ENCODE measurements at regions not wholly inside any gene's neighbourhood (a gene's known extent, or its start where the extent isn't known, plus 50 kb on each side); places are given as distances from the start of the nearest gene placed in this dataset.

DNA sequence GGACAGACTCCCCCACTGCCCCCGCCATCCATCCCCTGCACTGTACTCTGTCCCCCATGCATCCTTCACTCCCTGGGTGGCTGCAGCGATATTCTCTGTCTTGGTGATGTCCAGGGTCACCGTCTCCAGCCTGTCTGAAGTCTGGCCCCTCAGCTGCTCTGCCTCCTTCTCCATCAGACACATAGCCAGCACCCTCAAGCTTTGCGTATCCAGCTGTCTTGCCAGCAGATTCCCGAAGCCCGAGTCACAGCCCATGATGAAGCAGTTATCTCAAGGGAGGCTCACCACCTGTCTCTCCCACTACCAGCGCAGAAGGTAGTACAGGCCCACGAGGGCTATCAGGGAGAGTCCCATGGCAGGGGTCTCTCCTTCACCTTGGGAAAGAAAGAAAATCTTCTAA is 77.8 kb downstream of the HSD17B6 start:
- DNase-seq, result no peak
- Histone ChIP-seq H3K4me3 (ENCODE audit: low read length) (no peak overlapping the region), H3K9me3 (ENCODE audit: low read length) (no peaks in the 10 kb centered on the region), H3K36me3 (ENCODE audit: insufficient read depth, low read length) (no peaks in the 10 kb centered on the region), H3K27me3 (ENCODE audit: insufficient read depth, low read length, poor library complexity, severe bottlenecking) (no peaks in the 10 kb centered on the region), H3K27ac (ENCODE audit: low read depth, low read length) (no peak overlapping the region), H3K4me1 (ENCODE audit: insufficient read depth, low read length) (peaks cover 14% of the 10 kb centered on the region)
- H3K4me1 Mint-ChIP-seq, result peaks cover 15 to 17% (median 16%) of the 10 kb centered on the region in 3 donors
- POLR2A ChIA-PET, result no interaction called here
- H3K9me3 Mint-ChIP-seq, result no peaks in the 10 kb centered on the region
- no peak overlapping the region for H3K27ac Mint-ChIP-seq
- no peak overlapping the region for H3K4me3 Mint-ChIP-seq
- H3K27me3 Mint-ChIP-seq, result peaks cover 12 to 14% of the 10 kb centered on the region in 2 donors
- CTCF ChIA-PET, result no interaction called here
- no peaks in the 10 kb centered on the region for H3K36me3 Mint-ChIP-seq

GRCh38 chr12:56839915-56840325 is 76.8 kb downstream of the HSD17B6 start:
- Histone ChIP-seq H3K27ac (ENCODE audit: low read depth, low read length) (no peak overlapping the region), H3K36me3 (ENCODE audit: insufficient read depth, low read length) (no peaks in the 10 kb centered on the region), H3K9me3 (ENCODE audit: low read length) (no peaks in the 10 kb centered on the region), H3K4me1 (ENCODE audit: insufficient read depth, low read length) (peaks cover 14% of the 10 kb centered on the region), H3K27me3 (ENCODE audit: insufficient read depth, low read length, poor library complexity, severe bottlenecking) (no peaks in the 10 kb centered on the region), H3K4me3 (ENCODE audit: low read length) (no peak overlapping the region)
- H3K36me3 Mint-ChIP-seq, result no peaks in the 10 kb centered on the region
- H3K27ac Mint-ChIP-seq, result peak overlapping the region in 1 of 8 donors; percentile 33
- peaks cover 7 to 9% of the 10 kb centered on the region in 2 donors for H3K27me3 Mint-ChIP-seq
- POLR2A ChIA-PET, result no interaction called here
- H3K4me3 Mint-ChIP-seq, result no peak overlapping the region
- H3K4me1 Mint-ChIP-seq, result peaks cover 15 to 17% (median 16%) of the 10 kb centered on the region in 3 donors
- CTCF ChIA-PET, result no interaction called here
- peak in 1 of 5 donors; percentile 4 for DNase-seq
- no peaks in the 10 kb centered on the region for H3K9me3 Mint-ChIP-seq

DNA sequence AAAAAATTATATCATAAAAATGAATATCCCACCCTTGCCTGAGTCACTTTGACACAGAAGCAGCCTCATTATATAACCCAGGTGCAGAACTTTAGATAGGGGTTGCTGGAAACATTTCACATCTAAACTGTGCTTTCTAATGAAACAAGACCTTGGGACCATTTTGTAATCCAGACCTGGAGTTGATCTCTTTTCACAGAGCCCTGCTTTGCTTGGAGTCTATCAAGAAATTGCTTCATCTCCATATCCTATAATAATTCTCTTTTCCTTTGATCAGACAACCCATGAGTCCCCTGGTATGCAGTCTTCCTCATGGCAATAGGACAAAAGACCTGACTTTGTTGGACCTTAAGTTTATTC is 76.3 kb downstream of the HSD17B6 start:
- H3K27me3 Mint-ChIP-seq, result peaks cover 3 to 9% of the 10 kb centered on the region in 2 donors
- no peak overlapping the region for H3K4me3 ChIP-seq (ENCODE audit: low read length)

GRCh38 chr12:56838621-56839488 is 75.7 kb downstream of the HSD17B6 start:
- H3K27ac Mint-ChIP-seq, result no peak overlapping the region
- no peak overlapping the region for H3K4me3 Mint-ChIP-seq
- H3K27me3 ChIP-seq (ENCODE audit: insufficient read depth, low read length, poor library complexity, severe bottlenecking), result no peaks in the 10 kb centered on the region
- H3K36me3 ChIP-seq (ENCODE audit: insufficient read depth, low read length), result no peaks in the 10 kb centered on the region
- peaks cover 14% of the 10 kb centered on the region for H3K4me1 ChIP-seq (ENCODE audit: insufficient read depth, low read length)
- no peaks in the 10 kb centered on the region for H3K9me3 Mint-ChIP-seq
- H3K36me3 Mint-ChIP-seq, result no peaks in the 10 kb centered on the region
- no peak overlapping the region for H3K4me3 ChIP-seq (ENCODE audit: low read length)
- POLR2A ChIA-PET, result no interaction called here
- H3K4me1 Mint-ChIP-seq, result peaks cover 15 to 17% (median 16%) of the 10 kb centered on the region in 3 donors
- H3K27me3 Mint-ChIP-seq, result peaks cover 3 to 9% of the 10 kb centered on the region in 2 donors
- no peak for DNase-seq
- H3K27ac ChIP-seq (ENCODE audit: low read depth, low read length), result no peak overlapping the region
- H3K9me3 ChIP-seq (ENCODE audit: low read length), result no peaks in the 10 kb centered on the region
- CTCF ChIA-PET, result no interaction called here

More for the DNA sequence above, 76.3 kb downstream of the HSD17B6 start:
- H3K9me3 Mint-ChIP-seq, result no peaks in the 10 kb centered on the region
- peaks cover 15 to 17% (median 16%) of the 10 kb centered on the region in 3 donors for H3K4me1 Mint-ChIP-seq
- Histone ChIP-seq H3K4me1 (ENCODE audit: insufficient read depth, low read length) (peaks cover 14% of the 10 kb centered on the region), H3K36me3 (ENCODE audit: insufficient read depth, low read length) (no peaks in the 10 kb centered on the region), H3K9me3 (ENCODE audit: low read length) (no peaks in the 10 kb centered on the region), H3K27me3 (ENCODE audit: insufficient read depth, low read length, poor library complexity, severe bottlenecking) (no peaks in the 10 kb centered on the region), H3K27ac (ENCODE audit: low read depth, low read length) (no peak overlapping the region)
- H3K36me3 Mint-ChIP-seq, result no peaks in the 10 kb centered on the region
- no peak overlapping the region for H3K4me3 Mint-ChIP-seq
- no peak overlapping the region for H3K27ac Mint-ChIP-seq
- no peak for DNase-seq
- CTCF ChIA-PET, result no interaction called here
- POLR2A ChIA-PET, result no interaction called here

Measured in CD8-positive, alpha-beta memory T cell (primary cell).